Left lung (tissue), 4 donors: ENCODE measurements at regions not wholly inside any gene's neighbourhood (a gene's known extent, or its start where the extent isn't known, plus 50 kb on each side); places are given as distances from the start of the nearest gene placed in this dataset.

Source experiments
- ATAC-seq: fragments of 200-7000 bp; cut with Tn5 transposase; one replicate; pipeline ENCODE4 v1.9.1; 2020; ENCODE audit warnings: moderate library complexity
- DNase-seq, 4 donors: peaks; one replicate each; pipeline ENCODE4 v3.0.0-alpha.2; 2013 to 2020
- H3K27ac ChIP-seq, 2 donors: fragments of 200-600 bp; sonication (generic) in 1 of 2; one replicate each; pipeline versions ENCODE4 v1.5.0 to v1.8.0; 2020 to 2021
- H3K27me3 ChIP-seq, 2 donors: fragments of 200-600 bp; sonication (generic) in 1 of 2; one replicate each; pipeline versions ENCODE4 v1.5.0 to v1.8.0; 2020 to 2021
- H3K36me3 ChIP-seq, 2 donors: fragments of 200-600 bp; sonication (generic) in 1 of 2; one replicate each; pipeline versions ENCODE4 v1.5.0 to v1.8.0; 2020 to 2021
- H3K4me1 ChIP-seq, 2 donors: fragments of 200-600 bp; one replicate each; pipeline ENCODE4 v1.8.0; 2021
- H3K4me3 ChIP-seq, 2 donors: fragments of 200-600 bp; sonication (generic) in 1 of 2; one replicate each; pipeline versions ENCODE4 v1.5.0 to v1.8.0; 2020 to 2021; ENCODE audit warnings: mild to moderate bottlenecking in 1 of 2
- H3K9me3 ChIP-seq, 2 donors: fragments of 200-600 bp; sonication (generic) in 1 of 2; one replicate each; pipeline versions ENCODE4 v1.5.0 to v1.8.0; 2020 to 2021
- intact Hi-C, 2 donors: fragments of 100-400 bp; cut with DNase I; formaldehyde crosslinking; loops; one replicate each; pipeline versions ENCODE4 v1.11.2 to v1.14.2; 2022
- TF ChIP-seq, protein P1 (sequence below), 2 donors: fragments of 200-600 bp; sonication (generic) in 1 of 2; IDR thresholded peaks; one replicate each; pipeline versions ENCODE4 v1.5.0 to v1.8.0; 2021; ENCODE audit warnings: antibody characterized with exemption in 2 of 2
- donor health status: DM: no; HTN: yes; CAD: no.
- donor health status: DM: no; HTN: no; CAD: no.

DNA sequence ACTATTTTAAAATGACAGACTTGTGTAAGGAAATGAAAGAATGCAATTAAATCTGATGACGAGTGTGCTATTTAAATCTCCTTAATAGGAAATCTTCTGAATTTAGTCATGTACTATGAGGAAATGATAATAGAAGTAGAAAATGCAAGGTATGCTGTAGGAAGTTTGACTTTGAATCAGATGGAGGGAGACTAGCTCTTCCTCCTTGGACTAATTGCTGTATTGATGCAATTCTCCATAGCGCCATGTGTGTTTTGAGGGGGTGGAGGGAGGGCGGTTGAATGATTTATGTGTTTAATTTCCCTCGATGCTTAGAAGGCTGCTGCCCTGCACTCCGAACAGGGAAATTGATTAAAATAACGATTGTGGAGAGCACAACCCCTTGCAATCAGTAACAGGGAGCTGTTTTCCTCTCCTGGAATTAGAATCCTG lies 179.0 kb upstream of the PRNP start:
- H3K4me1 ChIP-seq = no peaks in the 10 kb centered on the region
- H3K27ac ChIP-seq = no peak overlapping the region
- intact Hi-C loops = no loop called here
- DNase-seq = no peak
- H3K27me3 ChIP-seq = peaks cover 0 to 3% of the 10 kb centered on the region in 2 donors
- no peak overlapping the region for H3K4me3 ChIP-seq
- H3K9me3 ChIP-seq = no peaks in the 10 kb centered on the region
- no peak for ATAC-seq
- TF ChIP-seq, protein P1, sequence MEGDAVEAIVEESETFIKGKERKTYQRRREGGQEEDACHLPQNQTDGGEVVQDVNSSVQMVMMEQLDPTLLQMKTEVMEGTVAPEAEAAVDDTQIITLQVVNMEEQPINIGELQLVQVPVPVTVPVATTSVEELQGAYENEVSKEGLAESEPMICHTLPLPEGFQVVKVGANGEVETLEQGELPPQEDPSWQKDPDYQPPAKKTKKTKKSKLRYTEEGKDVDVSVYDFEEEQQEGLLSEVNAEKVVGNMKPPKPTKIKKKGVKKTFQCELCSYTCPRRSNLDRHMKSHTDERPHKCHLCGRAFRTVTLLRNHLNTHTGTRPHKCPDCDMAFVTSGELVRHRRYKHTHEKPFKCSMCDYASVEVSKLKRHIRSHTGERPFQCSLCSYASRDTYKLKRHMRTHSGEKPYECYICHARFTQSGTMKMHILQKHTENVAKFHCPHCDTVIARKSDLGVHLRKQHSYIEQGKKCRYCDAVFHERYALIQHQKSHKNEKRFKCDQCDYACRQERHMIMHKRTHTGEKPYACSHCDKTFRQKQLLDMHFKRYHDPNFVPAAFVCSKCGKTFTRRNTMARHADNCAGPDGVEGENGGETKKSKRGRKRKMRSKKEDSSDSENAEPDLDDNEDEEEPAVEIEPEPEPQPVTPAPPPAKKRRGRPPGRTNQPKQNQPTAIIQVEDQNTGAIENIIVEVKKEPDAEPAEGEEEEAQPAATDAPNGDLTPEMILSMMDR (IDR thresholded peaks at IDR 0.05) = no peak
- no peaks in the 10 kb centered on the region for H3K36me3 ChIP-seq

DNA sequence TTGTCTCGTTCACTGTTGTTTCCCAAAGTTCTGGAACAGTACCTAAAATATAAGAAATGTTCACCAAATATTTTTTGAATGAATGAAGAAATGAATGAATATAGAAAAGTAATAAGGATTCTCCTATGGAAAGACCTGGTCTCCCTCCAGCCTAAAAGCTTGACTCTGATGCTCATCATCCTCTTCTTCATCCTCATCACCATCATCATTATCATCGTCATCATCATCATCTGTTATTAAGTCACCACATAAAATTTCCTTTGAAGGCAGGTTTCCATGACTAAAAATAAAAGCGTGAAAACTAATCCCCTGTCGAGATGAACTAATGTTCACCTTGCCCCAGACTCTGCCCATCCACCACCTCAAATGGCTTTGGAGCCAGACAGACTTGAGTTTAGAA lies 181.4 kb upstream of the PRNP start:
- DNase-seq (no peak), ATAC-seq (no peak)
- H3K4me3 ChIP-seq = no peak overlapping the region

DNA sequence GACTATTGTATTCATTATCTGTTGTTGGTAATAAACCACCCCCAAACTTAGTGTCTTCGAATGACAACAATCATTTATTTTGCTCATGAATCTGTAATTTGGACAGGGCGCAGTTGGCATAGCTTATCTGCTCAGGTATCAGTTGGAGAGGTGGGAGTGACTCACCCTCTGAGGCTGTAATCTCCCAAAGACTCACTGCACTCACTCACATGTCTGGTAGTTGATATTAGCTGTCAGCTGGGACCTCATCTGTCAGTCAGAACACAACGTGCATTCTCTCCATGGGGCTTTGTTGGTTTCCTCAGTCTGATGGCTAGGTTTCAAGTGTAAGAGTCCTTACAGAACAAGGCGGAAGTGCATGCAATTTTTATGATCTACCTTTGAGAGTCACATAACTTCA lies 183.5 kb upstream of the PRNP start:
- Histone ChIP-seq H3K4me1 (no peaks in the 10 kb centered on the region), H3K27me3 (no peaks in the 10 kb centered on the region), H3K36me3 (no peaks in the 10 kb centered on the region), H3K27ac (no peak overlapping the region), H3K4me3 (no peak overlapping the region), H3K9me3 (peaks cover 0 to 5% of the 10 kb centered on the region in 2 donors)
- no peak for ATAC-seq
- no peak for DNase-seq
- TF ChIP-seq, protein P1 (IDR thresholded peaks at IDR 0.05) = no peak
- intact Hi-C loops = no loop called here

More for the DNA sequence above, 181.4 kb upstream of the PRNP start:
- intact Hi-C loops = no loop called here
- TF ChIP-seq, protein P1 (IDR thresholded peaks at IDR 0.05) = no peak
- H3K36me3 ChIP-seq = no peaks in the 10 kb centered on the region
- no peaks in the 10 kb centered on the region for H3K4me1 ChIP-seq
- H3K27ac ChIP-seq = no peak overlapping the region
- peaks cover 0 to 5% of the 10 kb centered on the region in 2 donors for H3K9me3 ChIP-seq
- H3K27me3 ChIP-seq = no peaks in the 10 kb centered on the region

DNA sequence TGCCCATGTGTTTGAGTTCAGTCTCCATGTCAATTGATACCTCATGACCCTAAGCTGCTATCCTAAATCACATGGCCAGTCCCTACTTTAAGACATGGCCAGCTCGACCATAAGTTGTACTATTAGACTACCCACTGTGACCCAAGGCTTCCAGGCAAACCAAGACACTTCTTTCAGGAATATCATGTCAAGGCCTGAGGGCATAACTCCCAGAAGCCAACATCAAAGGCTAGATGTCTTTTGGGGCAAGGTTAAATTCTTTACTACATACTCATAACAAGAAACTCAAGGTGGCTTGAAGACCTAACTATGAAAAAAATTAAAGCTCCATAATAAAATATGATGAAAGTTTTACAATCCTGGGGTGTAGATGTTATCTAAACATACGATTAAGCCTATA lies 192.9 kb upstream of the PRNP start:
- TF ChIP-seq, protein P1 (IDR thresholded peaks at IDR 0.05) = no peak
- Histone ChIP-seq H3K36me3 (no peaks in the 10 kb centered on the region), H3K4me1 (no peaks in the 10 kb centered on the region), H3K9me3 (no peaks in the 10 kb centered on the region), H3K4me3 (no peak overlapping the region), H3K27ac (no peak overlapping the region), H3K27me3 (no peaks in the 10 kb centered on the region)
- ATAC-seq (no peak), DNase-seq (no peak)
- intact Hi-C loops = no loop called here

DNA sequence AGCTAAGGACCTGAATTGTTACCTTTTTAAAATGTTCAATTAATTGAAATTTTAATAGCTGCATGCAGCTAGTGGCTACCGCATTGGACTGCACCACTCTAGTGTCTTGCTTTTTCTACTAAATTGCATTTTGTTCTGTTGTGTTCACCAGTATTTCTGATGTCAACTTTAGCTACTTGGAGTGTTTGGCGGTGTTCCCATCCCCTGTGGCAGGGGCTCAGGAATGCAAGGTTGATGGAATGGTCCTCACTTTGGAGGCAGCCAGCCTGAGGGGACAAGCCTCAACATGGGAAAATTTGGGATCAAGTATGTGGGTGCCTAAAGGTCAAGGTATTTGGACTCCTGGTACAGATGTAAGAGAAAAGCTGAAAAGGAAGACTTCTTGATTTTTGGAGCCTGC lies 194.6 kb upstream of the PRNP start:
- intact Hi-C loops = no loop called here
- TF ChIP-seq, protein P1 (IDR thresholded peaks at IDR 0.05) = no peak
- no peak for ATAC-seq

More for the DNA sequence above, 194.6 kb upstream of the PRNP start:
- H3K9me3 ChIP-seq = no peaks in the 10 kb centered on the region
- H3K27ac ChIP-seq = no peak overlapping the region
- H3K27me3 ChIP-seq = no peaks in the 10 kb centered on the region
- no peaks in the 10 kb centered on the region for H3K36me3 ChIP-seq
- H3K4me3 ChIP-seq = no peak overlapping the region
- no peaks in the 10 kb centered on the region for H3K4me1 ChIP-seq
- no peak for DNase-seq
